HG03460 (cell line): ENCODE measurements at regions not wholly inside any gene's neighbourhood (a gene's known extent, or its start where the extent isn't known, plus 50 kb on each side); places are given as distances from the start of the nearest gene placed in this dataset.

ENCODE experiments used
- ATAC-seq: cut with Tn5 transposase; IDR thresholded peaks from one replicate; pipeline ENCODE4 v1.9.1; 2021; ENCODE audit not compliant: unreplicated experiment

DNA sequence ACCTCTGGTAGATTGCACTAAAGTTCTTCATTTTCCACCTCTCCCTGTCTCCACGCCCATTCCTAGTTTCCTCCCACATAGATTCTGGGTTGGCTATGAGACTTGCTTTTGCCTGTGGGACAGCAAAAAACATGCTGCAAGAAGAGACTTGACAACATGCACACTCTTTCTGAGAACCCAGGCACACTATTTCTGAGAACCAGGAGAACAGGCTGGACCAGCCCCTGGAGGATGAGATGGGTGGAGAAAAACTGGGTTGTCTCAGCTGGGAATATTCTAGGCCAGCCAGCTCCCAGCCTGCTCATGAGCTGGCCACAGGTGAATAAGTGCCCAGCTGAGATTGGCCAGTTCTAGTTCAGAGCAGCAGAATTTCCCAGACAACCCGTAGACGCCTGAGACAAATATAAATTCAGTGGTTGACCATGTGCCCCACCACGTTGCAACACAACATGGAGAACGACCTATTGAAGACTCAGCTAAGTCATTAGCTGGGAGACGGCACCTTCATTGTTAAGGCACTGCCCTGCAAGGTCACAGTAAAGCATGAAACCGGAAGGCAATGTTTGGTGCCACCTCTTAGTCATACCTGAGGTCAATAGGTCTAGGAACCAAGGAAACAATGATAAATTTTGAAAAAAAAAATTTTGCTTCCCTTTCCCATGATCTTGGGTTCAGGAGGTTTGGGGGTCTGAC, 92.7 kb upstream of the AKR1E2 start:
- ATAC-seq: no peak

DNA sequence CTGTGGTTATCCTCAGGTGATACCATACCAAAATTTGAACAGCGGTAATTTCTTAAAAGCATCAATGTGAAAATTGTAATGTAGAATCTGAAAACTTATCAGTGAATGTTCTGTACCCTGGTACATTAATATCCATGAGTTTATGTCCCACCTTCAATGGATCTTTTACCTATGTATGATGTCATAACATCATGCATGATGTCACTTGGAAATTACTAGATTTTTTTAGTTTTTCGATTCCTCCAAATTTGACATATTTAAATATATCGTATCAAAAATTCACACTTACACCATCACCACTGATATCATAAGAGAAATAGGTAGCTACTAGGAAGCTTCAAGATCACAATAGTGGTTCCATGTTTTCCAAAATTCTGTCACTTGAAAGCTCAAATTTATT, 95.0 kb upstream of the AKR1E2 start:
- ATAC-seq: no peak

DNA sequence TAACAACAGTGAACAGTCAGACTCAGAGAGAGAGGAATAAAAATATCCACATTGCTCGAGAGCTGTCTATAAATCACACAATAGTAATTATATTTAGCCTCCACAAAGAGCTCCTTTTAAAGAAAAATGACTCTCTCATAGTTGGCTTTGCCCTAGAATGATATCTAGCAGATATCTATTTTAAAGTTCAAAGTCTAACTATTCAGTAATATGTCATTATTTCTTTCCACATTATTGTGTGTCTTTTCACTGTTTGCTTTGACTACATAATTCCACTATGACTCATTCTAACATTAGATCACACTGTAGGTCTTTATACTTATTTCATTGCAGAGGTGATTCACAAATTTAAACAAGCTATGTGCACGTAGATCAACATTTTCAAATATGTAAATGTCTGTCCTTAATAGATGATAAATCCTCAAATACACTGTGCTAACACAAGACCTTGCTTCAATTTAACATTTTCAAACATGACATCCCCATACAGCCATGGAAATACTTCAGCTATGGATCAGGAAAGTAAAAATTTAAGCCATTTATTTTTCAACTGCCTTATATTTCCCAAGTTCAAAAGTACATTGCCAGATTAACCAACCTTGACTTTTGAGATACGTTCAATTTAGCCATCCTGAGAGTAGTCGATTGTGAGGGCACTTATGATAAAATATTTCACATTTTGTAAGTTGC, 99.9 kb upstream of the AKR1E2 start:
- no peak for ATAC-seq

DNA sequence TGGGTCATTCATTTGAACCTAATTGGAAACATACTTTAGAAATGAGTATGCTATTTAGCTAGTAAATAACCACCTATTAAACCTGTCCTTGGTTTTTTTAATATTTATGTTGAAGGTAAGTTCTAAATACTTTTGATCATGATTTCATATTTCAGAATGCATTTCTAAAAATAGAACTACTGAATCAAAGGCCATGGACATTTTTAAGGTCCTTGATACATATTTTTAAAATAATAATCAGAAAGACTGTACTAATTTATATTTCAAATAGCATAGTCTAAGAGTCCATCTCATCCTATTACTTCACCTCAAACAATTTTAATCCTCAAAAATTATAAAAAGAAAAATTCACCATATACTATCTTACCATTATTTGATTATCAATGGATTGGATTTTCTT, 102.1 kb upstream of the AKR1E2 start:
- ATAC-seq: no peak

DNA sequence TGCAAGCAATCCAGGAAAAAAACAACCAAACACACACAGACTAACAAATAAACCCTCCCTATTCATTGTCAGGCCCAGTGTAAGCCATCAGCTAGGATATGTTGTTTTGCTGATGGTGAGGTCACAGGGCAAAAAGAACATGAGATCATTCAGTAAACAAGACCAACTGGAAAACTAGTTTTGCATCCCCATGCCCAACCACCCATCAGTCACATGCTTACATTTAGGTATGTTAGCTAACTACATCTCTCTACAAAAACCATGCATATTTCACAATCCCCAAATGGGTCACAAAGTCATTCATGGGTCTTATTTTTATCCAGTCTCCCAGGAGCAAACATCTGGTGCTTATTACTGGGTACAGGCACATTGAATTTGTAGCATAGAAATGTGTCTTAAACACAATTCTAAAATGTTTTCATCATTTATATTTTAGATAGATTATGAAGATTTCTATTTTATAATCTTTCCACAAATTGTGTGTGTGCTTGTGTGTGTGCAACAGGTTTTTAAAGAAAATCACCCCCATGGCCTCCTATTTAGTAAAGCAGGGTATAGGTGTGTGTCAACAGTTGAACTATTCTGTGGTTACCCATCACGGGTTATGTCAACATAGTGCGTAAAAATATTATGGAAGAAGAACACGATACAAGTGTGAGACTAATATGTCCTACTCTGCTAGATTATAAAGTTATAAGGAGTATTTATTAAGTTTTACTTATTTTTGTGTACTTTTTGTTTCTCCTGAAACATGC, 103.8 kb upstream of the AKR1E2 start:
- ATAC-seq: no peak

DNA sequence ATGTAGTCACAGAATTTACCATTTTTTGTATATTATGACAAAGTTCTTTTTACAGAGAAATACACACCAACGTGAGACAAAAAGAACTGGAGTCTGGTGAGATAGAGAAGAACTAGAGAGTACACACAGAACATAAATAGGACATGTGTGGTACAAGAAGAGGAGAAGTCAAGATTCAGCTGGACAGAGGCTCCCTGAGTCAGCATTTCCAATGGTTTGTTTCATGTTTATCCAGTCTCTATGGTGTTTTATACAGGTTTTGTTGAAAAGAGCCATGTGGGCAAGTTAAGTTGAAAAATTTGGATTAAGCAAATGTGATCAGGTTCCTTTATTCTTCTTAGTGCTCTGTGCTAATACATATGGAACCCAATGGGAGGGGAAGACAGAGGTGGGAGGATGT, 105.5 kb upstream of the AKR1E2 start:
- no peak for ATAC-seq

DNA sequence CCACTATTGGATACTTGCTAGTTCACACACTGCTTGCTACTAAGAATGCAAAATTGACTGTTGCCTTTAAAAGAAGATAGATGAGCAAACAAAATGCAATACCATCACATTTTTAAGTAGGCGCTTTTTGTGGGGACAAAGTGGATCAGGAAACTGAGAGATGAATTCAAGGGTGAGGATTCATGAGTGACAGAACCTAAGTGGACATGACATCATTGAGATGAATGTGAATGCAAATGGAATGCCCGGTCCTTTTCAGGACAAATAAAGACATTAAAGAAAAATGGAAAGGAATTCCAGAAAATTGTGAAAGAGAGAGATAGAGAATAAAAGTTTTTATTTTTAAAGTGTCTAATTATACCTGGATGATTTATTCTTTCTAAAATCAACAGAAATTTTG, 106.3 kb upstream of the AKR1E2 start:
- no peak for ATAC-seq

DNA sequence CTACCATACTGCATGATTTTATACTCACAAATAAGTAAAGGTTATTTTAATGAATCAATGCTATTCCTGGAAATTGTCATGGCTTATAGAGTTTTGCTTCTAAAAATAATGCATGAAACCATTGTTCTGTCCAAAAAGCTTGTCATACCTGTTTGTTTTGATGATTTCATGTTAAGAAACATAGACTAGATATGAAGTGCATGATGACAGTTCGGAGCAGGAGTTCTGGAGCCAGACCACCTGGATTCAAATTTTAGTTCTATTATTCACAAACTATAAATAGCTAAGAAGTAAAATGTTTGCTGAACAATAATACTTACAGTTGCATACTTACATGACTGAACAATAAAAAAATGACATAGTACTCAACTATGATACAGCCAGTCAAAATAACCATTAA, 107.0 kb upstream of the AKR1E2 start:
- no peak for ATAC-seq

DNA sequence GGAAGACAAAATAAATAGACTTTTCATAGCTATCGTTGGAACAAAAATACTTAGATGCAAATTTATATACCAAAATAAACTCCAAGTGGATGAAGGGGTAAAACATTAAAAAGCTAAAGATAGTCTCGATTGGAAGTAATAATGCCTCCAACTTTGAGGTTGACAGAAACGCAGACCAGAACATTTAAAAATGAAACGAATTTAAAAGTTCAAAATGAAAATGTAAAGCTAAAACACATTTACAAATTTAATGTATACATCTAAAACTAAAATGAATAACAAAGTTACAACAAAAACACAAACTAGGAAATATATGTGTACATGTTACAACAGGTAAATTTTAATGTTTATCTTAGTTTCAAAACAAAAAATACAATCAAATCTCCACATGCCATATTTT, 107.5 kb upstream of the AKR1E2 start:
- ATAC-seq: no peak

DNA sequence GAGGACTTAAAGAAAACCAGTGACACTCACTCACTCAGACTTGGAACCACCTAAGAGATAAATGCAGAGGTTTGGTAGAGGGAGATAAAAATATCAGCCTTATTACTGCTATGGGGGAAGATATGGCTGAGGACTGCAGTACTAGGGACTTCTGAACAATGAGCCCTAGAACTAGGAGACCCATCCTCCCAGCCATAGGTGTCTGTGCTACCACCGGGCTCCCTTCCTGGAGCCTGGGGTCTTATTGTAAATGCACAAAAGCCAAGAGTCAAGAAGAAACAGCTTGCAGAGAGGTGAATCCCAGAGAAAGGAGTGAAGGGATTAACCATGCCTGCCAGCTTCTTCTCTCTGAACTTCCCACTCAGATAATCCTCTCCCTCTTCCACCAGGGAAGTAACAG, 108.3 kb upstream of the AKR1E2 start:
- ATAC-seq: no peak

DNA sequence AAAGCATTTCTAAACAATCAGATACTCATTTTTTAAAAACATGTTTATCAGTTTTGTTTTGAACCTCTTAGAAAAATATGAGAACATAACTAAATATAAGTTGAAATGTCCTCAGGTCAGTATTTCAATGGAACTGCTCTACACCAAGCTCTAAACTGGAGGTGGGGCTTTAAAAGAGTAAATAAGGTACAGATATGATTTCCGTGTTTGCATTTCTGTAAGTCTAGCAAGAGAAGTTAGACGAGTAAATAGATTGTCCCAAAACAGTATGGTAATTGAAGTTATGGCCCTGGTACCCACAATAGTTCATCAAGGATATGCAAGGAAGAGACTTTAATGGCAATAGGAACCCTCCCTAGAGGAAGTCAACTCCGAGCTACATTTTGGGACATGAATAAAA, 115.1 kb upstream of the AKR1E2 start:
- ATAC-seq: no peak

DNA sequence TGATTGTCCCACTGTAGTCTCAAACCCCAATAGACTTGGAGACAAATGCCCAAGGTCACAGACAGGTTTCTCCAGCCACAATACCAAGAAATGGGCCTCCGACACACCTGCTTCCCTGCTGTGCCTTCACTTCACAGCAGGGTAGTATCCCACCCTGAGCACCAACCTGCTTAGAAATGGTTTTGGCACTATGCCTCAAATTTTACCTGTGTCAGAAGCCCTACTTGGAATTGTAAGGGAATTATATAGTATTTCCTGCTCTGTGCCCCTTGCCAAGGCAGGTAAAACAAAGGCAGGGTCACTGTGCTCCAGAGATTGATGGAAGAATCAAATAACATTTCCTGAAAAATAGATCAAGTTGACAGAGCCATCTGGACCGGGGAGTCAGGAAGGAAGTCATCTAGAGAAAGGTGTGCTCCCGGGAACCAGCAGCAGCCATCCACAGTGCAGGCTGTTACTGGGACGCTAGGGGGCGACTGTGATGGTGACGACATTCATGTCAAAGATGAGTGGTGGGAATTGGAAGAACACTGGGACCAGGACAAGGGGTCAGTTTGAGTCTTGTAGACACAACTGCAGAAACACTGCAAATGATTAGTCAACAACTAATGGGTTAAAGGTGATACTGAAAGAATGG, 117.8 kb upstream of the AKR1E2 start:
- no peak for ATAC-seq

DNA sequence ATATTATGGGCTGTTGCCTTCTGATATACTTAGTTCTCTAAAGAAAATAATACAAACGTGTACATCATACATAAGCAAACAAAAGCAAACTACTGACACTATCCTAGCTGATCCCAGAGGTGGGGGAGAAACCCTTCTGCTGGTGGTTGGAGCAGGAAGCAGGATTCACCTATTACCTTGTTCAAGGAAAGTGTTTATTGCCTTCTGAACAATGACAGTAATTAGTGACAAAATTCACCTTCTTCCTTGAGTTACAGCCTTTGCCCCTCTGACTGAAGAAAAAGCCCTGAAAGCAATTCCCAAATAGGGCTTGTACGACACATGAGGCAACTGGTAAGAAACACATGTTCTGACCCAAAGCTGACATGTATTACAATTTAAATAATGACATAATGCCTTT, 118.8 kb upstream of the AKR1E2 start:
- ATAC-seq: no peak

DNA sequence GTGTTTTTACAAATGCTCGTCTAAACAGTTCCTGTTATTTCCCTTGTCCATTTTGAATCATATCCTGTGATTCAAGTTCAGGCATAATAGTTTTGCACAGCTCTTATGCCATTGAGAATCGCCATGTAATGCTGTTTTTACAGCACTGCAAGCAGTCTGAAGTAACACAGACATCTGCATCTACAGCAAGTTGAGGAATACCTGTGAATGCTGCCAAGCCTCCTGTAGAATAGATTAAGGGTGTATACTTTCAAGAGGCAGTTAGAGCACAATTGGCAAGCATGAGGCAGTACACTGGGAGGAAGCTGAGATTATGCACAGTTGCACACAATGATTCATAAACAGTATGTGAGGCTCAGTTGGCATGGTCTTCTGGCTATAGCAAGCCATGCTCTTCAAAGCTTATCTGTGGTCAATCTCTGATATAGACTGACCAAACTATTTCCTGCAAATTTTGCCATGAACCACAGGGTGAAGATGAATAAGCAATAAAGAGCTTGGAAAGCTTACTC, 121.9 kb upstream of the AKR1E2 start:
- ATAC-seq: no peak

DNA sequence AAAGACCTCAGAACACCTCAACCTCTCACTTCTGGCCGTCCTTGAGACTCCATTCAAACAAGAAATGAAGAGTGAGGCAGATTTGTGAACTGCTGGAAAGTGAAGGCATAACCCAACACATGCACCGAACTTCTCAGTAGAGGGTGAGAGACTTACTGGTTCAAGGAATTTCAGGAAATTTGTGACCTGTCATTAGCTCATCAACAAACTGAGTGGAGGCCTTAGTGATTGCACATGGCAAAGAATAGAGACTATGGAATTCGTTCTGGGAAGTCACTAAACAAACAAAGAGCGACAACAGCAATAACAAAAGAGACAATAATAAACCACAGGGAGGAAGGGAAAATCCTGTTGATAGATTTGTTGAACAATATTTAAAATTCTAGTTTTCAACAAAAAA, 125.0 kb upstream of the AKR1E2 start:
- no peak for ATAC-seq

DNA sequence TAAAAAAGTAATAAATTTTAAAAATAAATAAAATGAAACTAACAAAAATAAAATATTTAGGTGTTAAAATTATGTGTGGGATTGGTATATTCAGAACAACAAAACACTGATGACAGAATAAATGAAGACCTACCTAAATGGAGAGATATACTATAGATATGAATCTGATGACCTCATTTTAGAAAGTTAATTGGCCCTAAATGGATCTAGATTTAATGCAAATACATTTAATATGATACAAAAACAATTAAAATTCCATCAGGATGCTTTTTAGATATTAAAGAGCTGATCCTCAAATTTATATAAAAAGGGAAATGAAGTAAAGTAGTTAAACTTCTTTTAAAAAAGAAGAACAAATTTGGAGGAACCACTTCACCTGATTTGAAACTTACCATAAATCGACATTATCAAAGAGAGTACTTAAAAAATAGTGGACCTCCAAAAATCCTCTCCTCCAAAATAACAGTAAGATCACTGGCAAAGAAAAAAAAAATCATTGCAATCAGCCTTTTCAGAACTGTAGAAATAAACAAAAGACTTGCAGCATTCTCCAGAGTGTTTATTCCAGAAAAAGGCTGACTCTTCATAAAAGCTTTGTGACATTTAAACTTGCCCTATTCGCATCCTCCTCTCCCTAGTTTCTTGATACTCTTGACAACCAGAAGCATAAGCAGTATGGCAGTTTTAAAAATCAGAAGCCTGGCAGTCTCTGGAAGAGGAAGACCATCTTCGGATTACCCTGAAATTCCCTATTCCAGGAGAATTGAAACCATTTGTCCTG, 125.9 kb upstream of the AKR1E2 start:
- no peak for ATAC-seq

DNA sequence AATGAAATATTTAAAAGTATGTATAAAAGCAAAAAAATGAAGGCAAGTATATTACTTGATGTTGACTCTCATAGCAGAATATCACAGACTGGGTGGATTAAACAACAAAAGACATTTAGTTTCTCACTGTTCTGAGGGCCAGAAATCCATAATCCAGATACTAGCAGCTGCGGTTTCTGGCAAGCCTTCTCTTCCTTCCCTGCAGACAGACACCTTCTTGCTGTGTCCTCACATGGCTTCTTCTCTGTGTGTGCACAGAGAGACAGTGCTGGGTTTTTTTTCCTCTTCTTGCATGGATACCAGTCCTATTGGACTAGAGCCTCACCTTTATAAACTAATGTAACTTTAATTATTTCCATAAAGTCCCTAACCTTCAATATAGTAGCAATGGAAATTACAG, 127.9 kb upstream of the AKR1E2 start:
- ATAC-seq: no peak

DNA sequence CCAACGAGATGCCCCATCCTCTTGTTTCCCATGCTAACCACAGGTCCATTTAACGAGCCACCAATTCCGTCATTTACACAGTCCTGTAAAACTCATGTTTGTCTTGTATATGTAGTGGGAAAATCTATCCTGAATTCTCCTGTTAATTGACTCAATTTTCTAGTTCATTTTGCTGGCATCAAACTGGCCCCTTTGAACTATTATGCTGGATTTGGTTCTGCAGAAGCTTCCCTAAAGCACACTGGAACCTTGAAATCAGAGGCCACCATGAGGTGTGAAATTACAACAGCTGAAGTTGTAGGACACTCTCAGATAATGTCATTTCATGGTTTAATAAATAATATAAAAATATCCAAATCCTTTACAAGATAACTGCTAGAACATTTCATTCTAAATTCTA, 129.8 kb upstream of the AKR1E2 start:
- no peak for ATAC-seq

DNA sequence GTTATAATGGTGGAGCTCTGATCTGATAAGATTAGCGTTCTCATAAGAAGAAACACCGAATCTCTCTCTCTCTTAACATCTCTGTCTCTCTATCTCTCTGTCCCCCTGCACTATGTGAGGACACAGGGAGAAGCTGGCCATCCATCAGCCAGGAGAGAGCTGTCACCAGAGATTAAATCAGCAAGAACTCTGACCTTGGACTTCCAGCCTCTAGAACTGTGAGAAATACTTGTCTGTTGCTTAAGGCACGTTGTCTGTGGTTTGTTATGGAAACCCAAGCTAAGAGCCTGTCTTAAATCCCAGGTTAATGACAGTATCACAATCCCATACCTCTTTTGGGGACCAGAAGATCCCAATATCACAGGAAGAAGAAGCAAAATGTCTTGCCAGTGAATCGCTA, 132.0 kb upstream of the AKR1E2 start:
- ATAC-seq: no peak

DNA sequence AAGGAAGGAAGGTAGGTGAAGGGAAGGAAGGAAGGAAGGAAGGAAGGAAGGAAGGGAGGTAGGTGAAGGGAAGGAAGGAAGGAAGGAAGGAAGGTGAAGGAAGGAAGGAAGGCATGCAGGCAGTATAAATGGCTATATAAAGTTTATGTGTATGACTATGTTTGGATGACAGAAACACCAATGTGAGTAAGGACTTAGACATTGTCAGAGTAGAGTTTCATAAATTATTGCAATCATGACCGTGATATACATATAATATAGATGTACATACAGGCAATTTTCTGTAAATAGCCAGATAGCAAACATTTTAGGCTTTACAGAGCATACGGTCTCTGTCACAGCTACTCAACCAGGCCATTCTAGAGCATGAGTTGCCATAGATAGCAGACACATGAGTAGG, 133.8 kb upstream of the AKR1E2 start:
- no peak for ATAC-seq

DNA sequence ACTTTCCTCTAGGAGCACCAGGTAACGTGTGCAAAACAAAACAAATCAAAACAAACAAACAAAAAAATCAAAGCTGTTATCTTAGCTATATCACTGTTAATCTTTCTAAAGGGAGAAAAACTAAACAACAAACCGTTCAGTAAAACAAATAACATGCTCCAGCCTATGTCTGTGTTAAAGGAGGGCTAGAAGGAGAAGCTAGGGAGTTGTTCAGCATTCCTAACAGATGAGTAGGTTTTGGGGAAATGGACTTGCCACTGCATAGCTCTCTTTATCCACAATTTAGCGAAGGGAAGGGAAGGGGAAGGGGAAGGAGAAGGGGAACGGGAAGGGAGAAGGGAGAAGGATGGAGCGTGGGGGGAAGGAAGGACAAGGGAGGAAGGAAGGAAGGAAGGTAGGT, 134.2 kb upstream of the AKR1E2 start:
- ATAC-seq: no peak
